Skin epidermis (tissue), 12 donors: ENCODE measurements at regions not wholly inside any gene's neighbourhood (a gene's known extent, or its start where the extent isn't known, plus 50 kb on each side); places are given as distances from the start of the nearest gene placed in this dataset.
"Not testable (repeated sequence)": the region's sequence is repeated elsewhere in the genome, so short reads cannot be mapped to it uniquely, and the experiment has no call there.

Source experiments
- H3K27ac ChIP-seq, 21 experiments: fragments of 200-600 bp; sonication (generic) in 11 of 21; one replicate each; pipeline ENCODE4 v1.5.0; 2020; ENCODE audit warnings: mild to moderate bottlenecking in 3 of 21, inconsistent platforms in 2 of 21, moderate library complexity in 2 of 21
- H3K4me3 ChIP-seq, 7 experiments: fragments of 200-600 bp; sonication (generic) in 2 of 7; one replicate each; pipeline ENCODE4 v1.5.0; 2020; ENCODE audit warnings: inconsistent platforms in 2 of 7, mild to moderate bottlenecking in 2 of 7, moderate library complexity in 1 of 7

DNA sequence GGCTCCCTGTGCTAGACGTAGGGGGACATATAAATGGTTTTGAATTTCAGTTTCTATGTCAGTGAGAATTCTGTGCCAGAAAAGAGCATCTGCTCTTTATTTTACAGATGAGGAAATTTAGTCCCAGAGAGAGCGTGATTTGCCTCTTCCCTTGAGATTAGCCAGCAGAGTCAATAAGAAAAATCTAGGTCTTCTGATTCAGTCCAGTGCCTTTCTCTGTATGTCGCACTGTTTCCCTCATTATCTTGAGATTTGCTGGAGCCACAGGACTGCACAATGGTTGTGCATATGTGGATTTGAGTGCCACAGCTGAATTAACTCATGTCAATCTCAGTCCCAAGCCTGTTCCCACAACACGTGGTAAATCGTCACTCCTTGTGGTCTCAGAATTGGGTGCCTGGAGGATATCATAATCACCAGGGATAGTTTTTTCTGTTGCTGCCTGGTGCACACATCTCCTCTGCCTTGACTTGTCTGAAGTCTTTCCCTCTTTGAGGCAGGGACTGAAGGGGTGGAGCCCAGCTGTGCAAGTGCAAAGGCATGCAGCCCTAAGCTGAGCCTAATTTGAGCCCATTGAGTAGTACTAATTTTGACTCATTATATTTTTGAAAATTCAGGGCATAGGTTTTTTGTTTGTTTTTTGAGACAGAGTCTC, 276.7 kb downstream of the SOX4 start:
- Histone ChIP-seq H3K27ac (peak overlapping the region in 5 of 21 experiments; percentile 36 to 77 (median 48)), H3K4me3 (no peak overlapping the region)

DNA sequence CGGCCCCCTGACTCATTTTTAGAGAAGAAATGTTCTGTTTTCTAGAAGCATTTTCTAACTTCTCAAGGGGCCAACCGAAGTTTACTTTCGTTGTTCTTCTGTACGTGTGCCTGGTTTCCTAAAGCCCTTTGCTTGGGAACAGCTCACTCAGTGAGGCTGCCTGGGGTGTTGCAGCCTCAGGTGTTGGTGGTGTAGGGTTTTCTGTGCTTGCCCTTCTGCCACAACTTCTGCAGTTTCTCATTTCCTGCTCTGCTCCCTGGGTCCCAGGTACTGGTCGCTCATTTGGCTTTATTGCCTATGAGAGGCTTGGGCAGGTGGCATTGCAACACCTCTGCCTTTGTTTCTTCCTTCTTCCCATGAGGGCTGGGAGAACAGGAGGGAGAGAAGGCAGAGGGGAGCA, 278.3 kb downstream of the SOX4 start:
- H3K27ac ChIP-seq = peak overlapping the region in 2 of 21 experiments; percentile 12 to 63

DNA sequence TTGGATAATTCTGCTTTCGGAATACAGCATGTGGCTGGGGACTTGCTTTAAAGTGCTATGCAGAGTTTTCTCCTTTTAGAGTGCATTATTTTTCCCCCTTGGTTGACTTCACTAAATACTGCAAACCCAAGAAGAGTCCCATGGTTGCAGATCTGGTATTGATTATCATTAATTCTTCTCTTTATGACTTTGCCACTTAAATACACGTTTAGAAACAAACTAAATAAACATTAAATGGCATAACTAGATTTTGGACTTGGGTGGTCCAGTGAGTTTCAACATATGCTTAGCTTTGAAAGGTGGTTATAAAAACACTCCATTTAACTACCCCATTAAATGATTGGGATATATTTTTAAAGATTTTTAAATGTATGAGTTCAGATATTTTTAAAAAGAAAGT, 279.2 kb downstream of the SOX4 start:
- H3K27ac ChIP-seq = peak overlapping the region in 1 of 21 experiments; percentile 63

More for the DNA sequence above, 278.3 kb downstream of the SOX4 start:
- H3K4me3 ChIP-seq = no peak overlapping the region

DNA sequence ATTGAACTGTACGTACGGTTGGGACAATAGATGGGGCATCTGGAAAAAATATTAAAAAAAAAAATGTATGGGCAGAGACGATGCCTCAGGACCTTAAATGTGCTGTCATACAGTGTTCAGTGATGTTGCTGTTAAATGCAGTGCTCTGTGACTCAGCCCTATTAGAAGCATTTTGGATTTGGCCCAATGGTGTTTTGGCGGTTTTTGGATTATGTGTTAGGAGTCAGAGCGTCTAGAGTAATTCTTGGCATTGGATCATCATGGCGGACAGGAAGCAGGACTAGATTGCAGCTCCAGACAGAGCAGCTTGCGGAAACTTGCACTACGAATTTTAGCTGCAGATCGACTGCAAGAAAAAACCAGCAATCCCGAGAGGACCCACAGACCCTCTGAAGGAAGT, 280.0 kb downstream of the SOX4 start:
- Histone ChIP-seq H3K27ac (peak overlapping the region in 7 of 21 experiments; percentile 6 to 63 (median 54)), H3K4me3 (no peak overlapping the region)

More for the DNA sequence above, 279.2 kb downstream of the SOX4 start:
- H3K4me3 ChIP-seq = no peak overlapping the region

DNA sequence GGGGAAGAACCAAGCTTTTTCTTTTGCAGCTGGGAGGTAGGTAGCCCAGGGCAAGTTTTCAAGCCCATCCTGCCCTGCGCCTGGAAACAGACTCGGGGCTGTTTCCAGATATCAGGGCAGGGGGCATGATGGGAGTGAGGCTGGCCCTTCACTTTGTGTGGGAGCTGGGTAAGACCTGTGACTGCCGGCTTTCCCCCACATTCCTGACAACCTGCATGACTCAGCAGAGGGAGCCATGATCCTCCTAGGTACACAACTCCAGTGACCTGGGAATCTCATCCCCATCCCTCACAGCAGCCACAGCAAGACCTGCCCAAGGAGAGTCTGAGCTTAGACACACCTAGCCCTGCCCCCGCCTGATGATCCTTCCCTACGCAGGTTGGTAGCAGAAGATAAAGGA, 280.8 kb downstream of the SOX4 start:
- Histone ChIP-seq H3K27ac (peak overlapping the region in 4 of 21 experiments; percentile 6 to 60 (median 53)), H3K4me3 (no peak overlapping the region)

DNA sequence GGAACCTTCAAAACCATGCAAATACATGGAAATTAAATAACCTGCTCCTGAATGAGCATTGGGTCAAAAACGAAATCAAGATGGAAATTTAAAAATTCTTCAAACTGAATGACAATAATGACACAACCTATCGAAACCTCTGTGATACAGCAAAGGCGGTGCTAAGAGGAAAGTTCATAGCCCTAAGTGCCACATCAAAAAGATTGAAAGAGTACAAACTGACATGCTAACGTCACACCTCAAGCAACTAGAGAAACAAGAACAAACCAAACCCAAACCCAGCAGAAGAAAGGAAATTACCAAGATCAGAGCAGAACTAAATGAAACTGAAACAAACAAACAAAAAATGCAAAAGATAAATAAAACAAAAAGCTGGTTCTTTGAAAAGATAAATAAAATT, 283.5 kb downstream of the SOX4 start:
- not testable (repeated sequence) for H3K4me3 ChIP-seq

DNA sequence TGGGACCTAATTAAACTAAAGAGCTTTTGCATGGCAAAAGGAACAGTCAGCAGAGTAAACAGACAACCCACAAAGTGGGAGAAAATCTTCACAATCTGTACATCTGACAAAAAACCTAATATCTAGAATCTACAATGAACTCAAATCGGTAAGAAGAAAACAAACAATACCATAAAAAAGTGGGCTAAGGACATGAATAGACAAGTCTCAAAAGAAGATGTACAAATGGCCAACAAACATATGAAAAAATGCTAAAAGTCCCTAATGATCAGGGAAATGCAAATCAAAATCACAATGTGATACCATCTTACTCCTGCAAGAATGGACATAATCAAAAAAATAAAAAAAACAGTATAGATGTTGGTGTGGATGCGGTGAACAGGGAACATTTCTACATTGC, 286.7 kb downstream of the SOX4 start:
- not testable (repeated sequence) for H3K4me3 ChIP-seq, H3K27ac ChIP-seq

More for the DNA sequence above, 283.5 kb downstream of the SOX4 start:
- not testable (repeated sequence) for H3K27ac ChIP-seq

DNA sequence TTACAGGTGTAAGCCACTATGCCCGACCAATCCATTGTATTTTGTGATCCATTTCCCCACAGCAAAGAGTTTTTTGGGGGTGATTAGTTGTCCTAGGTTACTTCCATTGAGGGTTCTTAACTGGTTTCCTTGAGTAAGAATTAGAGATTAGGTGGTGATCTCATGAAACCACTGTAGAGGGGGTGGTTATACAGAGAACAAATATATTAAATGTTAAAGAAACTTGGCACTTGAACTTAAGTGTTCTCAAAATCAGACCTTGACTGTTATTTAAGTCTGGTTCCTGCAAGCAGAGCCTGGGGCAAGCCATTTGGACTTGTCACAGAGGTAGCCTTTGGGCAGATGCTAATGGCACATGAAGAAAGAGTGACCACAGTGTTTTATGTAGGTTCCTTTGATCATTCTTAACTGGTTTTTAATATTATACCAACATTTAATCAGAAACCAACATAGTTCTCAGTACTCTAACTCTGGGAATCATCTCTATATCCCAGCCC, 288.5 kb downstream of the SOX4 start:
- H3K4me3 ChIP-seq = no peak overlapping the region
- peak overlapping the region in 1 of 21 experiments; percentile 79 for H3K27ac ChIP-seq

DNA sequence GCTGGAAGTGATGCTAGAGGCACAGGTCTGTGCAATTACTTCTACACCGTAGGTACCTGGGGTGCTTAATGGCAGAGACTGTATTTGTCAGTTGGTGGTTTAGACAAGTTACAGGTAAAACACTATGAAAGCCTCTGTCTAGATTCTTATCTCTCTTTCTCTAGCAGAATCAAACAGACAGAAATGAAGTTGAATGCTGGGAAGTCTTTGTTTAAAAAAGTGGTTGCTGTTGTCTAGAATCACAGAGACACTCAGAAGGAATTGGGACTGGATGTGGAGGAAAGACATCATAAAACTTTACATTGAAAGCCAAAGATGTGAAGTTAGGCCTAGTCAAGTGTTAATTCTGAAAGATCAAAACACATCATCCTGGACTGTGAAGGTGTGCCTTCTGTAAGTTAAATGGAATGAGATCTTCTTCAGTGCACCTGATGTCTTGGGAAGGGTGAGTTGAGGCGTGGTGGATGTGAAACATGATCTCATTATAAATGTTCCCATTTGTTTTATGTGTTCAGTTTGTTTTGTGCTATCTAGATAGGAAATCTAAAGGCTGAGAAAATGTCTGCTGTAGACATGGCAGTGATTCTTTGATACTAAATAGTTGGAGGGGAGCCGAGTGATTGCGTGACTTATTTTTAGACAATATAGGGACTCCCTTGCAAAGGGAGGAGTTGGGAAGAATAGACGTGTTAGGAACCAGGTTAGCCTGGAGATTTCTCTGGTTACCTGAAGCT, 290.2 kb downstream of the SOX4 start:
- H3K27ac ChIP-seq = peak overlapping the region in 1 of 21 experiments; percentile 79
- H3K4me3 ChIP-seq = no peak overlapping the region

DNA sequence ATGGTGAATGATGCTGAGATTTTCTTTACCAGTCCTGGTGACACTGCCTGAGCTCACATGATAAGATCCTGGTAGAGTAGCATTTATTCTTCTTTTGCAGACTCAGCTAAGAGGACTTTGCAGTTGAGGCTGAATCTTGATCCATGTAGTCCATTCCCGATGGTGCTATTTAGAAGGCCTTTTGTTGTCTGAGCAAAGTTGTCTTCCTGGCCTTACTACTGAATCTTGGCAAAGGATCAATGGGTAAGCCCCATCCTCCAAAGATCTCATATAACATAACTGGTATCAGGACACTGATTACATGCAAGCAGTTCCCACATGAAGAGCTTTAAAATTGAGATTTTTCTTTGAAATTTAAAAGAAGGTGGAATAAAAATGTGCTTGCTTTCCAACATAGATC, 291.6 kb downstream of the SOX4 start:
- Histone ChIP-seq H3K4me3 (no peak overlapping the region), H3K27ac (peak overlapping the region in 11 of 21 experiments; percentile 4 to 79 (median 38))

DNA sequence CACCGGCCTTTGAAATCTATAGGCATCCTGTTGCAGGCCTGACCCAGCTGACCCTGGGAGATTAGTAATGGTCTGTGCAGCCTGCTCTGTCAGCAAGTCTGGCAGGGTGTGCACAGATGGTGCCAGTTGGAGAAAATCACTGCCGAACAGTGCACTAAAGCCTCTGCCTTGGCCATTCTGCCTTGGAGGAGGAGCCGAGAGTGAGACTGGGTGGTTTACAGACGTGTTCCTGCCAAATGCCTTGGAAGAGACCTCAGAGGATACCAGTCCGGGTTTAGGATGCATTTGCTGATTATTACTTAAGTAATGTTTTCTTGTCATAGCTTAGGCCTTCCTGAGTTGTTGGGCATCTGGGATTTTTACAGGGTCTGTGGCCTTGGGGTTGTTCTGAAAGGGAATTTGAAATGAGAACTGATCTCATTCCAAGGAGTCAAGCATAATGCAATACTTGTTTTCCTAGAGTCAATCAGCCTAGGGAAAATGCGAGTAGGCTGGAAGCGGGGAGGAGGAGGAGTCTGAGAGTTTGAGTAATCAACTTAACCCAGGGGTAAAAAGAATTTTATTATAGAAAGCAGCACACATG, 292.1 kb downstream of the SOX4 start:
- Histone ChIP-seq H3K27ac (peak overlapping the region in 13 of 21 experiments; percentile 4 to 79 (median 38)), H3K4me3 (no peak overlapping the region)

DNA sequence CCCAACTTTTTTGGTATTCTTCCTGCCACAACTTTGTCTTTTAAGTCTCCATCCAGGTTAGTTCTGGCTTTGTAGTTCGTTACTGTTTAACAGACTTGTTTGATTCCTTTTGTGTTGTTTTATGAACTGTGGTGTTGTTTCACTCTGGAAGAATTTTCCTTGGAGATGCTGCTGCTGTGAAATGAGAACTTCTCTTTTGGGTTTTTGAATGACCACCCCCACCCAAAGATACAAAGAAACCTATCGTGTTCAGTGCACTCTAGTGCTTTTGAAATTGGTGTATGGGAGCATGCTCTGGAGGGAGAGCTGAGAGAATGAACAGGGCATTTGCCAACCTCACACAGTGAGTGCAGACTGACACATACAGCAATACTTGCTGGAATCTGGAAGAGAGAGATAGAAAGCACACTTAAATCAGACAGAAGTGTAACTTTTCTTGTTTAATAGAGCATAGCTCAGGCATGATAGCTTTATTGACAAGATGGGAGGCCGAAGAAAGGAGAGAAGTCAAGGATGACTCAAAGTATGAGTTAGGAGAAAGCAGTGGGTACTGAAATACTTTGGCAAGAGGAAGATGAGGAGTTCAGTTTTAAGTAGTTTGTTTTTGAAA, 293.1 kb downstream of the SOX4 start:
- peak overlapping the region in 8 of 21 experiments; percentile 4 to 79 (median 52) for H3K27ac ChIP-seq
- no peak overlapping the region for H3K4me3 ChIP-seq

DNA sequence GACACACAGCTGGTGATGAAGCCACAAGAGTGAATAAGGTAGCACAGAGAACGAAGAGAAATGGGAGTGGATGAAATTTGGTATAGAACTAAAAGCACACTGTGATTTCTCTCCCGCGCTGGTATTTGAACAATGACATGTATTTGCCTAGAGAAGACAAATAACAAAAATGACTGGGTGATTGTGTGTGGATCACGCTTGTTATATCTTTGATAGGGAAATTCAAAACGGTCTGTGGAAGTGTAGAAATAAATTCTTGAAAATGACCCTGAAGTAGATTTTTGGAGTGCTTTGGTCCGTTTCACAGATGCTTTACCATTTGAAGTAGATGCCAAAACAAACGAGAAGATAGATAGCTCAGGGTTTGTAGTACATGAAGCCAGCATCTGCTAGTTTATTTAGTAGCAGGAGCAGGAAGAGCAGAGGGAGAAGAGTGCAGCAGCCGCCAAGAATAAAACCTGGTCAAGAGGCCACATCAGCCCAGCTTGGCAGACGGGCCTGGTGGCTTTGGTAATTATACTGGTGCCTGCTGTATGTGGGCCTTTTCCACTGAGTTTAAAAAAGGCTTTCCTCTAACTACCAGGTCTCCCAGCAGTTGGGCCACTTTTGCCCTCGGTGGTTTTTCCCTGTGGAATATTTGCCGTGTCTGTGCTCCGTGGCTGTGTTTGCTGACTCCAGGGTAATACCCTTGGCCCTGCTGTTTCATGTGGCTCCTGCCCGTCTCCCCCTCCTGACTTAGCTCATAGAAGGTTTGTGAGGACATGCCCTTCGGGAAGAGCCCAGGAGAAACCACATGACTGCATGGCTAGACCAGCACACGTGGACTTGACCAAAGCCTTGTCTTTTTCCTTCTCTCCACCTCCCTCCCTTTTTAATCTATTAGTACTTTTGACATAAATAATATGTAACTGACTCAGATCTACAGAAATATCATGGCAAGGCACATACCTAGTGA, 294.0 kb downstream of the SOX4 start:
- H3K27ac ChIP-seq = peak overlapping the region in 5 of 21 experiments; percentile 5 to 79 (median 62)
- no peak overlapping the region for H3K4me3 ChIP-seq

DNA sequence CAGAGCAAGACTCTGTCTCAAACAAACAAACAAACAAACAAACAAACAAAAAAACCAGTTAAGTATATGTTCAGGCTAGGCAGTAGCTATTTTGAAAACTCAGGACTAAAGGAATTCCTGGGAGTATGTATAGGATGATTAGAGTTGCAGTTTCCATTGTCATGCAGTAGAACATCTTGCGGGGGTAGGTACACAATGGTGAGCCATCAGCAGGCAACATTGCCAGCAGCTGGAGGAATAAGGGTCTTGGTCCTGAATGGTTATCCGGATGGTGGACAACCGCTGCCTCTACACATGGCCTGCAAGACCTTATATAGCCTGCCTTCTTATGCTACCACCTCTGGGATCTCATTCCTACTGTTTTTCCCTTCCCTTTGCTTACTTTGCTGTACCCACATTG, 297.5 kb downstream of the SOX4 start:
- no peak overlapping the region for H3K4me3 ChIP-seq
- peak overlapping the region in 1 of 21 experiments; percentile 14 for H3K27ac ChIP-seq

DNA sequence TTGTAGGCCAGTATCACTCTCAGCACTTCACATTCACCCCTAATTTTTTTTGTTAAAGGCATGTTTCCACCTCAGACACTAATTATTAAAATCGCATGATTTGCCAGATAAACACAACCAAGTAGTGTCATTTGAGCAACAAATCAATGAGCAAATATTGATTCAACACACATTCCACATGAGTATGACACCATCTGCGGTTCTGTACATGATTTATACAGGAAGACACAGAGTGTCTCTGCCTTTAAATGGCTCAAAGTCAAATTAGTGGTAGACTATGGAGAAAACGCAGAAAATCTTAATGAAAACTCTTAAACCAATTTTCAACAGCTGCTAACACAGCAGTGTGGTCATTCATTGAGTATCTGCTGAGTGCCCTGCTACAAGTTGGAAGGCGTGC, 300.2 kb downstream of the SOX4 start:
- Histone ChIP-seq H3K4me3 (no peak overlapping the region), H3K27ac (peak overlapping the region in 1 of 21 experiments; percentile 3)

DNA sequence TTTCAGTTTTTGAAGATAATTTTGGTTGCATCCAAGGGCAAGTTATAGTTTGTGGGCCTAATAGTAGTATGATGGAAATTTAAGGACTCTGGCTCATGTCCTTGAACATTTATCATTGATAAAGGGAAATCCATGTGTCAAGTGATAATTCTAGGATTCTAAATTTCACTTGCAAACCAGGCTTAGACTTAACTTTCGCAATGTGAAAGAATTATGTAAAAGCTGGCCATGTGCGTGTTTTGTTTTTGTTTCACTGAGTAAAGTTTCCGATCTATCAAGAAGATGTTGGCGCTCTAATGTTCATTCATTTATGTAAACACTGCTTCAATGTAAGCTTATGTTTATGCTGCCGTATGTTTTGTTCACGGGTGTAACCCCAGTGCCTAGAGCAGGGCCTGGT, 302.0 kb downstream of the SOX4 start:
- Histone ChIP-seq H3K27ac (no peak overlapping the region), H3K4me3 (no peak overlapping the region)

DNA sequence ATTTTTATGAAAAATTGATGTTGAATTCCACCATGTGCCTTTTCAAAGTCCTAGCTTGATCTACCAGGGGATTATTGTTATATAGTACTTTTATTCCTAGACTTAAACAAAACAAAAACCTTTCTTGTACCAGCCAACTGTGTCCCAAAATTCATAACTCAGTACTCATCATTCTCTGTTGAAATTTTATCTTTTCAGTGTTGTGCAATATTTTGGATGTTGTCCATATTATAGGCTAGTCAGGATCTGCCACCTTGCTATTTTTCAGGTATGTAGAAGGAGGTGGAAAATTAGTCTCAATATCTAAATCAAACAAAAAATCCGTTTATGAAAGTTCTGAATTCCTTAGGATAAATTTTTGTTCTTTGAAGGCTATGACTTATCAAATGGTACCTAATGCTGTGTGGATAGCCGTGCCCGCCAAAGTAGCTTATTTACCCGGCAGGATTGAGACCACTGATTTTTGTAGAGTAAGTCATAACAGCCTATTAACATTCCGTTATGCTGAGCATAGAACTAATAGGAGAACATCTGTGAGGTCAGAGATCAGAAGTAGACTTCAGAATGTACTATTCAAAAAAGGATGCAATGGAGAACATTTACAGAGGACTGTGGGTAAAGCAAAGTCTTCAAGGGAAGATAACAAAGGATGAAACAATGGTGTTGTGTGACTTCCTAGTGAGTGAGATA, 304.7 kb downstream of the SOX4 start:
- Histone ChIP-seq H3K27ac (peak overlapping the region in 1 of 21 experiments; percentile 18), H3K4me3 (no peak overlapping the region)

DNA sequence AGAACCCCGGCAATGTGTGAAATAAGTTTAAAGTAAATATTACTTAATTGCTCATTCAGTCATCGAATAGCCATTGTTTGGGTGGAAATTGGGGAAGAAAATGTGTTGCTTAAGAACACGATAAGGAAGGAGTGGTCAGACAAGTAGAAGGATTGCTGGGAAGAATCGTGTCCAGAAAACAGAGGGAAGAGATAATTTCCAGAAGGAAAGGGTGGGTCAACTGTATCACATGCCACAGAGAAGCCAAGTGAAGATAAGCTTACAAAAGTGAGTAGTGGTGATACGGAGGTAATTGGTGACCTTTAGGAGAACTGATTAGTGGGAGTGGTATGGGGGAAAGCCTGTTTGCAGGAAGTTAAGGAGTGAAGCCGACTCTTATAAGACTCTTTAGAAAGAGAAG, 306.2 kb downstream of the SOX4 start:
- no peak overlapping the region for H3K27ac ChIP-seq
- no peak overlapping the region for H3K4me3 ChIP-seq
